ENCODE measurements at regions not wholly inside any gene's neighbourhood (a gene's known extent, or its start where the extent isn't known, plus 50 kb on each side); places are given as distances from the start of the nearest gene placed in this dataset.

DNA sequence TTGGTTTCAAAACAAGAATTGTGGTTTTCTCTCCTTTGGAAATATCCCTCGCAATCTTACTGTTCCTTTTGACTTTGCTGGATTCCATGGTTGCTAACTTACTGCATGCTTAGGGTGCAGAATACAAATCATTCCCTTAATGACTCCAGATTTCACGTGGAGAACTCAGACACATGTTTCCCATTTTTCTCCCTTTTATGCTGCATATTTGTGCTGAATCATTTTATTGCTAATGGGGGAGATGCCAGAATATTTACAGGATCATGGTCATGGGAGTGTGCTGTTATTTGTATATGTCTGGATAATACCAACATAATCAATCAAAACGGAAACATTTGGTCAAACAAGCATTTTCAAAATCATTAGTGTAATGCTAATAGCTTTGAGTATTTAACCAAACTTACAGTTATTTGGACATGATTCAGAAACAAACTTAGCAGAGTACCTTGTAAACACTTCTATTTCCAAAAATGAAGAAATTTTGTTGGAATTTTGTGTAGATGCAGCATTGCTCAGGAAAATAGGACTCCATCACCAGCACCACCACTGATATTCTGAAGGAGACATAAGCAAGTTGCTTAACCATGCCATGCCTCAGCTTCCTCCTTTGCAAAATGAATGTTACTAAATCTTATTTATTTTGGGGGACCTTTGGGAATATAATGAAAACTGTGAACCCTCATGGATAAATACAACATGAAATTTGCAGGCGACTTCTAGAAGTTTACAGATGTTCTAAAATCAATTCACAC lies 122.5 kb upstream of the RND3 start:
- Histone ChIP-seq H3K9me3 (ENCODE audit: control insufficient read depth in 1 of 2, insufficient read depth in 1 of 2, low read depth in 1 of 2, low read length in 2 of 2) (no peaks in the 10 kb centered on the region), H3K79me2 (ENCODE audit: insufficient read depth, low read length) (no peaks in the 10 kb centered on the region), H3K27ac (ENCODE audit: low read depth, low read length) (no peak overlapping the region), H3K27me3 (ENCODE audit: insufficient read depth, low read length) (no peaks in the 10 kb centered on the region), H3K9me2 (ENCODE audit: insufficient read depth) (no peaks in the 10 kb centered on the region), H3K4me1 (ENCODE audit: control insufficient read depth in 1 of 2, insufficient read depth in 2 of 2, low read length in 2 of 2) (no peaks in the 10 kb centered on the region), H3K36me3 (ENCODE audit: control insufficient read depth in 1 of 2, insufficient read depth in 2 of 2, low read length in 2 of 2) (no peaks in the 10 kb centered on the region), H3K9ac (ENCODE audit: low read length) (no peak overlapping the region), H3K4me3 (replicated peaks in 1 of 2; ENCODE audit: low read depth in 1 of 2, low read length in 2 of 2) (no peak overlapping the region), H2AFZ (ENCODE audit: low read depth, low read length, poor library complexity, severe bottlenecking) (peak overlapping the region; percentile 62), H3K4me2 (ENCODE audit: low read length) (no peak overlapping the region), H4K20me1 (ENCODE audit: insufficient read depth) (no peaks in the 10 kb centered on the region)
- no TSS peak for BruUV-seq (replicated peaks)
- no peak for ATAC-seq
- CTCF ChIA-PET = interaction anchor here (1.0 to 1.7 kb wide), 3 partner anchors 9 to 629 kb away, joined by 6 read pairs; no protein-coding TSS in a partner anchor
- intact Hi-C loops (cut with micrococcal nuclease) = loop anchor here (1.0 to 2.0 kb wide), 4 partner anchors 441 to 1013 kb away; no protein-coding TSS in a partner anchor
- POLR2A ChIA-PET = no interaction called here
- TF ChIP-seq MAX (IDR thresholded peaks at IDR 0.05) (no peak), JUND (IDR thresholded peaks at IDR 0.05) (no peak), SRF (IDR thresholded peaks at IDR 0.05; ENCODE audit: low read depth) (no peak), EZH2phosphoT487 (IDR thresholded peaks at IDR 0.05; ENCODE audit: borderline replicate concordance) (no peak), SP1 (IDR thresholded peaks at IDR 0.05; ENCODE audit: low read depth) (no peak)
- TF ChIP-seq, protein P1, sequence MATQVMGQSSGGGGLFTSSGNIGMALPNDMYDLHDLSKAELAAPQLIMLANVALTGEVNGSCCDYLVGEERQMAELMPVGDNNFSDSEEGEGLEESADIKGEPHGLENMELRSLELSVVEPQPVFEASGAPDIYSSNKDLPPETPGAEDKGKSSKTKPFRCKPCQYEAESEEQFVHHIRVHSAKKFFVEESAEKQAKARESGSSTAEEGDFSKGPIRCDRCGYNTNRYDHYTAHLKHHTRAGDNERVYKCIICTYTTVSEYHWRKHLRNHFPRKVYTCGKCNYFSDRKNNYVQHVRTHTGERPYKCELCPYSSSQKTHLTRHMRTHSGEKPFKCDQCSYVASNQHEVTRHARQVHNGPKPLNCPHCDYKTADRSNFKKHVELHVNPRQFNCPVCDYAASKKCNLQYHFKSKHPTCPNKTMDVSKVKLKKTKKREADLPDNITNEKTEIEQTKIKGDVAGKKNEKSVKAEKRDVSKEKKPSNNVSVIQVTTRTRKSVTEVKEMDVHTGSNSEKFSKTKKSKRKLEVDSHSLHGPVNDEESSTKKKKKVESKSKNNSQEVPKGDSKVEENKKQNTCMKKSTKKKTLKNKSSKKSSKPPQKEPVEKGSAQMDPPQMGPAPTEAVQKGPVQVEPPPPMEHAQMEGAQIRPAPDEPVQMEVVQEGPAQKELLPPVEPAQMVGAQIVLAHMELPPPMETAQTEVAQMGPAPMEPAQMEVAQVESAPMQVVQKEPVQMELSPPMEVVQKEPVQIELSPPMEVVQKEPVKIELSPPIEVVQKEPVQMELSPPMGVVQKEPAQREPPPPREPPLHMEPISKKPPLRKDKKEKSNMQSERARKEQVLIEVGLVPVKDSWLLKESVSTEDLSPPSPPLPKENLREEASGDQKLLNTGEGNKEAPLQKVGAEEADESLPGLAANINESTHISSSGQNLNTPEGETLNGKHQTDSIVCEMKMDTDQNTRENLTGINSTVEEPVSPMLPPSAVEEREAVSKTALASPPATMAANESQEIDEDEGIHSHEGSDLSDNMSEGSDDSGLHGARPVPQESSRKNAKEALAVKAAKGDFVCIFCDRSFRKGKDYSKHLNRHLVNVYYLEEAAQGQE (IDR thresholded peaks at IDR 0.05; ENCODE audit: low read depth) = no peak
- no peak for DNase-seq (ENCODE audit: low read depth, low spot score)
- RAD21 ChIA-PET (ENCODE audit: low non-redundant PET in 1 of 2, low total read pairs in 2 of 2, uncharacterized antibody in 2 of 2, unreplicated experiment in 2 of 2) = no interaction called here
